CD14-positive monocyte (primary cell): ENCODE measurements at regions not wholly inside any gene's neighbourhood (a gene's known extent, or its start where the extent isn't known, plus 50 kb on each side); places are given as distances from the start of the nearest gene placed in this dataset.

ENCODE experiments used
- DNase-seq, 3 donors: peaks; one replicate each; pipeline ENCODE4 v3.0.0-alpha.2; 2011 to 2022
- H2AFZ ChIP-seq: 2 replicates; pipeline ENCODE4 v1.6.0; 2012; ENCODE audit warnings: mild to moderate bottlenecking, low read depth, low read length, inconsistent platforms; ENCODE audit not compliant: insufficient read depth, poor library complexity, severe bottlenecking
- H3K27ac ChIP-seq, 2 donors: 1 replicate in 1 of 2; 2 replicates in 1 of 2; pipeline ENCODE4 v1.5.1; 2012 to 2013; ENCODE audit warnings: low read length in 2 of 2, control low read depth in 1 of 2, inconsistent platforms in 1 of 2, low read depth in 1 of 2, mild to moderate bottlenecking in 1 of 2
- H3K27me3 ChIP-seq, 2 donors: one replicate each; pipeline versions ENCODE4 v1.6.0 to v1.6.1; 2011 to 2013; ENCODE audit warnings: low read length in 2 of 2; ENCODE audit not compliant: control insufficient read depth in 2 of 2, insufficient read depth in 2 of 2
- H3K36me3 ChIP-seq, 2 donors: replicated peaks in 1 of 2; 1 replicate in 1 of 2; 2 replicates in 1 of 2; pipeline versions ENCODE4 v1.5.1 to v1.6.1; 2012 to 2013; ENCODE audit warnings: low read length in 2 of 2, control low read depth in 1 of 2, inconsistent platforms in 1 of 2, mild to moderate bottlenecking in 1 of 2; ENCODE audit not compliant: insufficient read depth in 2 of 2, control insufficient read depth in 1 of 2
- H3K4me1 ChIP-seq, 2 donors: 1 replicate in 1 of 2; 2 replicates in 1 of 2; pipeline versions ENCODE4 v1.5.1 to v1.6.1; 2012 to 2013; ENCODE audit warnings: low read length in 2 of 2, control low read depth in 1 of 2, inconsistent platforms in 1 of 2, mild to moderate bottlenecking in 1 of 2, moderate library complexity in 1 of 2; ENCODE audit not compliant: insufficient read depth in 2 of 2, control insufficient read depth in 1 of 2
- H3K4me2 ChIP-seq: replicated peaks from 2 replicates; pipeline ENCODE3; 2012; ENCODE audit warnings: low read length, moderate library complexity, mild to moderate bottlenecking; ENCODE audit not compliant: poor library complexity, severe bottlenecking; ENCODE audit errors: extremely low read depth
- H3K4me3 ChIP-seq, 3 experiments: fragments of 200-600 bp in 1 of 3; sonication (generic) in 1 of 3; replicated peaks in 1 of 3; 1 replicate in 2 of 3; 2 replicates in 1 of 3; pipeline ENCODE4 v1.5.1; 2011 to 2013; ENCODE audit warnings: low read length in 3 of 3, mild to moderate bottlenecking in 3 of 3, control low read depth in 2 of 3, low read depth in 2 of 3, inconsistent platforms in 1 of 3, moderate library complexity in 1 of 3
- H3K79me2 ChIP-seq: 2 replicates; pipeline ENCODE4 v1.6.0; 2012; ENCODE audit warnings: mild to moderate bottlenecking, control low read depth, inconsistent platforms, low read length, moderate library complexity; ENCODE audit not compliant: insufficient read depth
- H3K9ac ChIP-seq: 2 replicates; pipeline ENCODE4 v1.6.0; 2017; ENCODE audit warnings: low read length, mild to moderate bottlenecking; ENCODE audit not compliant: insufficient read depth, poor library complexity, severe bottlenecking
- H3K9me3 ChIP-seq, 2 donors: replicated peaks in 1 of 2; 1 replicate in 1 of 2; 2 replicates in 1 of 2; pipeline versions ENCODE4 v1.5.1 to v1.6.1; 2012 to 2013; ENCODE audit warnings: low read length in 2 of 2, control low read depth in 1 of 2; ENCODE audit not compliant: control insufficient read depth in 1 of 2, insufficient read depth in 1 of 2
- H4K20me1 ChIP-seq: 2 replicates; pipeline ENCODE4 v1.6.0; 2012; ENCODE audit warnings: mild to moderate bottlenecking, low read length, control low read depth, moderate library complexity; ENCODE audit not compliant: insufficient read depth
- H3K27ac Mint-ChIP-seq, 7 donors: one replicate each; pipeline ENCODE4 v1.8.0; 2020; ENCODE audit warnings: mild to moderate bottlenecking in 7 of 7, mixed read lengths in 7 of 7, moderate library complexity in 6 of 7, inconsistent platforms in 2 of 7
- H3K27me3 Mint-ChIP-seq, 3 donors: one replicate each; pipeline ENCODE4 v1.8.0; 2021 to 2022; ENCODE audit warnings: low read depth in 3 of 3, mild to moderate bottlenecking in 3 of 3, mixed read lengths in 3 of 3, moderate library complexity in 3 of 3, inconsistent platforms in 1 of 3
- H3K36me3 Mint-ChIP-seq, 2 donors: one replicate each; pipeline ENCODE4 v1.8.0; 2020; ENCODE audit warnings: mixed read lengths in 2 of 2, inconsistent platforms in 1 of 2, mild to moderate bottlenecking in 1 of 2
- H3K4me1 Mint-ChIP-seq: one replicate; pipeline ENCODE4 v1.8.0; 2020; ENCODE audit warnings: mild to moderate bottlenecking, mixed read lengths
- H3K4me3 Mint-ChIP-seq, 2 donors: one replicate each; pipeline ENCODE4 v1.8.0; 2020; ENCODE audit warnings: mild to moderate bottlenecking in 2 of 2, mixed read lengths in 2 of 2, moderate library complexity in 1 of 2
- H3K9me3 Mint-ChIP-seq, 7 donors: one replicate each; pipeline ENCODE4 v1.8.0; 2020 to 2022; ENCODE audit warnings: mixed read lengths in 7 of 7, mild to moderate bottlenecking in 6 of 7, moderate library complexity in 6 of 7, inconsistent platforms in 2 of 7
- CTCF ChIP-seq: fragments of 200-600 bp; IDR thresholded peaks from one replicate; pipeline ENCODE4 v1.8.0; 2022; ENCODE audit warnings: antibody characterized with exemption, mild to moderate bottlenecking
- WGBS: methylation state at CpG from one replicate; pipeline ENCODE4 v1.1.5; 2013; ENCODE audit warnings: missing lambda C conversion rate; ENCODE audit not compliant: insufficient coverage; 5-methylcytosine and 5-hydroxymethylcytosine counted together
- intact Hi-C, 2 donors: fragments of 100-400 bp; cut with micrococcal nuclease; formaldehyde crosslinking; loops; one replicate each; pipeline versions ENCODE4 v1.15.0 to v1.15.1; 2023

GRCh38 chr12:127355061-127355841, 911.7 kb upstream of the TMEM132C start:
- intact Hi-C loops = no loop called here
- Mint-ChIP-seq H3K27ac (no peak overlapping the region), H3K27me3 (no peaks in the 10 kb centered on the region), H3K4me1 (no peaks in the 10 kb centered on the region), H3K9me3 (peaks cover 1 to 12% (median 4%) of the 10 kb centered on the region in 7 donors), H3K4me3 (no peak overlapping the region), H3K36me3 (no peaks in the 10 kb centered on the region)
- no peak overlapping the region for H3K27ac ChIP-seq
- no peaks in the 10 kb centered on the region for H3K4me1 ChIP-seq
- H3K9ac ChIP-seq = no peak overlapping the region
- H3K4me2 ChIP-seq = no peak overlapping the region
- H3K27me3 ChIP-seq = no peaks in the 10 kb centered on the region
- H2AFZ ChIP-seq = no peak overlapping the region
- WGBS = 84% methylated on average over 6 of the region's 10 CpGs
- no peak for DNase-seq
- H3K79me2 ChIP-seq = no peaks in the 10 kb centered on the region
- no peak overlapping the region for H3K4me3 ChIP-seq
- TF ChIP-seq CTCF = no peak
- H3K9me3 ChIP-seq = peaks cover 5 to 8% of the 10 kb centered on the region in 2 donors
- no peaks in the 10 kb centered on the region for H3K36me3 ChIP-seq
- H4K20me1 ChIP-seq = no peaks in the 10 kb centered on the region

GRCh38 chr12:127358888-127359287, 908.1 kb upstream of the TMEM132C start:
- H3K4me1 ChIP-seq = no peaks in the 10 kb centered on the region
- Mint-ChIP-seq H3K36me3 (no peaks in the 10 kb centered on the region), H3K9me3 (peaks cover 0 to 4% (median 0%) of the 10 kb centered on the region in 7 donors), H3K27ac (no peak overlapping the region), H3K27me3 (peaks cover 0 to 2% (median 0%) of the 10 kb centered on the region in 3 donors), H3K4me3 (no peak overlapping the region), H3K4me1 (no peaks in the 10 kb centered on the region)
- H3K79me2 ChIP-seq = no peaks in the 10 kb centered on the region
- WGBS = no CpG with 5 or more reads among the region's 2 CpGs
- intact Hi-C loops = no loop called here
- H3K9me3 ChIP-seq = no peaks in the 10 kb centered on the region
- H3K4me2 ChIP-seq = no peak overlapping the region
- no peak for TF ChIP-seq CTCF
- H3K36me3 ChIP-seq = no peaks in the 10 kb centered on the region
- H3K9ac ChIP-seq = no peak overlapping the region
- no peaks in the 10 kb centered on the region for H3K27me3 ChIP-seq
- no peak overlapping the region for H3K27ac ChIP-seq
- no peaks in the 10 kb centered on the region for H4K20me1 ChIP-seq
- no peak overlapping the region for H2AFZ ChIP-seq
- DNase-seq = no peak
- no peak overlapping the region for H3K4me3 ChIP-seq
